Naive thymus-derived CD8-positive, alpha-beta T cell (primary cell): ENCODE measurements at regions not wholly inside any gene's neighbourhood (a gene's known extent, or its start where the extent isn't known, plus 50 kb on each side); places are given as distances from the start of the nearest gene placed in this dataset.

Experiments
- ATAC-seq, 2 donors: fragments of 150-1000 bp; cut with Tn5 transposase in 1 of 2; sonication (Bioruptor Pico), chemical (Tn5 transposase) in 1 of 2; 1 replicate in 1 of 2; 2 replicates in 1 of 2; pipeline ENCODE4 v1.10.0; 2021; ENCODE audit warnings: mild to moderate bottlenecking in 2 of 2, moderate library complexity in 2 of 2
- POLR2A ChIA-PET: fragments of 350-600 bp; sonication (Branson Sonifier 250); formaldehyde crosslinking; loops from one replicate; lab custom pipeline; 2021; ENCODE audit warnings: antibody characterized with exemption; lab: Charles Lee
- DNase-seq, 10 donors: peaks; one replicate each; pipeline versions ENCODE4 v3.0.0 to v3.0.0-alpha.2; 2020 to 2022
- H3K27ac Mint-ChIP-seq, 10 donors: one replicate each; pipeline ENCODE4 v1.8.0; 2020 to 2022; ENCODE audit warnings: mild to moderate bottlenecking in 10 of 10, mixed read lengths in 10 of 10, moderate library complexity in 4 of 10, inconsistent platforms in 1 of 10
- H3K27me3 Mint-ChIP-seq, 5 donors: one replicate each; pipeline ENCODE4 v1.8.0; 2021 to 2022; ENCODE audit warnings: mixed read lengths in 5 of 5
- H3K36me3 Mint-ChIP-seq, 3 donors: one replicate each; pipeline ENCODE4 v1.8.0; 2020 to 2022; ENCODE audit warnings: mixed read lengths in 3 of 3, mild to moderate bottlenecking in 2 of 3, inconsistent platforms in 1 of 3
- H3K4me1 Mint-ChIP-seq, 4 donors: one replicate each; pipeline ENCODE4 v1.8.0; 2021 to 2022; ENCODE audit warnings: mixed read lengths in 4 of 4
- H3K4me3 Mint-ChIP-seq, 10 donors: one replicate each; pipeline ENCODE4 v1.8.0; 2020 to 2022; ENCODE audit warnings: mild to moderate bottlenecking in 10 of 10, mixed read lengths in 10 of 10, moderate library complexity in 6 of 10, inconsistent platforms in 1 of 10
- H3K9me3 Mint-ChIP-seq, 9 donors: one replicate each; pipeline ENCODE4 v1.8.0; 2020 to 2022; ENCODE audit warnings: mixed read lengths in 9 of 9, mild to moderate bottlenecking in 3 of 9, inconsistent platforms in 1 of 9, moderate library complexity in 1 of 9

DNA sequence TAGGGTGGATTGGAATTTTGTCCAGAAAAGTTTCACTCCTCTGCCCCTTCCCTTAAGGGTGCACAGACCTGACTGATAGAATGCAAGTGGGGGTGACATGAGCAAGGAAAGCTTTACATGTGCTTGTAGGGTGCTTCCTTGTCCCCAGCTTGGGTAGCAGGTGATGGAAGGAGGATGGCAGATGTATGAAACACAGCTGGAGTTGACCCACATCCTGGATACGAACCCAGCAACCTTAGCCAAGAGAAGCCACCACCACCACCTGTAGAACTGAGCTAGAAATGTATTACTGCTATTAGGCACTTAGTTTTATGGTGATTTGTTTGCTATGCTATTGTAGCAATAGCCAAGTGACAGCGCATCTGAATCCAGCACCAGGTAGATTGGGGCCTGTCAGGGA lies 227.4 kb downstream of the HS3ST1 start:
- Mint-ChIP-seq H3K9me3 (peaks cover 0 to 9% (median 0%) of the 10 kb centered on the region in 9 donors), H3K27ac (no peak overlapping the region), H3K36me3 (no peaks in the 10 kb centered on the region), H3K27me3 (no peaks in the 10 kb centered on the region), H3K4me1 (no peaks in the 10 kb centered on the region), H3K4me3 (no peak overlapping the region)
- no peak for ATAC-seq
- no peak for DNase-seq
- POLR2A ChIA-PET = no interaction called here

DNA sequence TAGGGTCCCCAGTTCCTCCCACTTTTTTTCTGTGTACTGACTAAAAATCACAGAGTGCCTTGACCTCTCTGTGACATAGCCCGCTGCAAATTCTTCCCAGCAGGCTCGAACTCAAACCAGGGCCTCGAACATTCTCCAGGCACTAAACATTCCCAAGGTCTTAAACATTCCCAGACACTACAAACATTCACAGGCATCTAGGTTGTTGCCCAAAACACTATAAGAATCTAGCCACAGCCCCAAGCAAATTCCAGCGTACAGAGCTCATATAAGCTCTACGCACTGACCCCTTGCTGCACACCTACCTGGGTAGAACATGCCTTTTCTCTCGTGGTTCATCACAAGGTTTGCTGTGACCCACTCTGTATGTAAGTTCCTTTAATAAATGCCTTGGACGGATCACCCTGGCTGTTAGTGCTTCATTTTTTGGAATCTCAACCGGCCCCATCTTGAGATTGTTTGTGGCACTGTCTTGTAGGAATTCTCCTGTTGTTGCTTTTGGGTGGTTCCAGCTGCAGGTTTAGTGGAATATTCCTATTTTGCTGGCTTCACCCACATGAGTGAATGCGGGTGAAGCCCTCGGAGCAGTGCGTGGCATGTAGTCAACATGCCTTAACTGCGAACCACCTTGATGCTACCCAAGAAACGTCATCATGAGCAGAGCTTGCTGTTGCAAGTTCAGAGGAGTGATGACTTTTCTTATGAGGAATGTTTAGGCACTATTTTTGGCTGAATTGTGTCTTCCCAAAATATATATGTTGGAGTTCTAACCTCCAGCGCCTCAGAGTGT lies 230.0 kb downstream of the HS3ST1 start:
- H3K27me3 Mint-ChIP-seq = peaks cover 0 to 1% (median 0%) of the 10 kb centered on the region in 5 donors
- no peak for ATAC-seq
- H3K27ac Mint-ChIP-seq = no peak overlapping the region
- peaks cover 0 to 1% (median 0%) of the 10 kb centered on the region in 4 donors for H3K4me1 Mint-ChIP-seq
- peaks cover 0 to 8% (median 0%) of the 10 kb centered on the region in 9 donors for H3K9me3 Mint-ChIP-seq
- no peaks in the 10 kb centered on the region for H3K36me3 Mint-ChIP-seq
- POLR2A ChIA-PET = no interaction called here
- H3K4me3 Mint-ChIP-seq = no peak overlapping the region
- no peak for DNase-seq

DNA sequence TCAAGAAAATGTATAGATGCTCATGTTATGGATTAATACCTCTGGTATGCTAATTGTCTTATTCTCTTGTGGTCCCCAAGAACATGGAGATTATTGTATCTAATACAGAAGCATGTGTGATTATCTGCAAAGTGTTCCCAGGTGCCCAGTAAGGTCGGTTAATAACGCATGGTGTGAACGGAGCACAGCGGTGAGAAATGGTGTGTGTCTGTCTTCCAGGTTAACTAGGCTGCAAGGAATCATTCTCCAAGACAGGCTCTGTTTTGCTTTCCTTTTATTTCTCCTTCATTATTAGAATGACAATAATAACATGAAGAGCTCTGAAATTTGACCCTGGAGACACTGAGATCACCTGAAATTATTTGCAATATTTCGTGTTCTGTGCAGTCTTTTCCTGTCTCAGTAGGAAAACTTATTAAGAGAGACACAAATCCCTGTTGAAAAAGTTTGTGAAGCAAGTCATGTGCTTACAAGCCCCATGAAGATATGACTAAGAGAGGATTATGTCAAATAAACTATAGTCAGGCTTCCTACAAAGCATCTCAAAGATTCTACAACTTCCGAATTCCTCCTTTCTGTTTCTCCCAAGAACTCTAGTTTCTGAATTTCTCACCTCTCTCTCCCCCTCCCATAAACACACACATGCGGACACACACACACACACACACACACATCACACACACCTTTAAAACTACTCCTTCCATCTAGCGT lies 230.9 kb downstream of the HS3ST1 start:
- no peak for DNase-seq
- Mint-ChIP-seq H3K27me3 (peaks cover 0 to 3% (median under 1%) of the 10 kb centered on the region in 5 donors), H3K4me3 (no peak overlapping the region), H3K4me1 (peaks cover 0 to 1% (median 0%) of the 10 kb centered on the region in 4 donors), H3K36me3 (no peaks in the 10 kb centered on the region), H3K9me3 (no peaks in the 10 kb centered on the region), H3K27ac (no peak overlapping the region)
- POLR2A ChIA-PET = no interaction called here
- no peak for ATAC-seq

DNA sequence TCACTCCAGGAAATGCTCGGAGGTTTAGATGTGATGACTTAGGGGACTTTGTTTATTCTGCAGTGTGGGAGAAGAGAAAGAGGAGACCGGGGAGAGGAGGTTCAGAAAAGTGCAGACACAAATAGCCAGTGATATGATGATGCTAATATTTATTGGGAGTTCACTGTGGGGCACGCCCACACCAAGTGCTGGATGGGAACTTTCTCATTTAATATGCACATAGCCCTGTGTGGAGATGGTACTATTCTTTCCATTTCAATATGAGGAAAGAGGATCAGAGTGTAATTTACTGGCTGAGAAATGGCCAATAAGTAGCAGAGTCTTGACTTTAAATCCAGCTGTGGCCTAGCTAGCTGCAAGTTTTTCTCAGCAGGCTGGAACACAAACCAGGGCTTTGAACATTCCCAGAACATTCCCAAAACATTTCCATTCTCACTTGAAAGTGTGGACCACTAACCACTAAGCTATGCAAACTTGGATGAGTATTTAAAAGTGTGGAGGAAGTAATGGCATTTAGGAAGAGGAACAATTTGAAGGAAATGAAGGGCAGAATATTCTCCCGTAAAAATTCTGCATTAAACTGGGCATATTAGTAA lies 231.7 kb downstream of the HS3ST1 start:
- no peak for ATAC-seq
- H3K36me3 Mint-ChIP-seq = no peaks in the 10 kb centered on the region
- H3K4me3 Mint-ChIP-seq = no peak overlapping the region
- H3K9me3 Mint-ChIP-seq = no peaks in the 10 kb centered on the region
- H3K27ac Mint-ChIP-seq = no peak overlapping the region
- DNase-seq = no peak
- POLR2A ChIA-PET = no interaction called here
- peaks cover 0 to 11% (median 4%) of the 10 kb centered on the region in 5 donors for H3K27me3 Mint-ChIP-seq
- H3K4me1 Mint-ChIP-seq = peaks cover 0 to 1% (median 0%) of the 10 kb centered on the region in 4 donors

DNA sequence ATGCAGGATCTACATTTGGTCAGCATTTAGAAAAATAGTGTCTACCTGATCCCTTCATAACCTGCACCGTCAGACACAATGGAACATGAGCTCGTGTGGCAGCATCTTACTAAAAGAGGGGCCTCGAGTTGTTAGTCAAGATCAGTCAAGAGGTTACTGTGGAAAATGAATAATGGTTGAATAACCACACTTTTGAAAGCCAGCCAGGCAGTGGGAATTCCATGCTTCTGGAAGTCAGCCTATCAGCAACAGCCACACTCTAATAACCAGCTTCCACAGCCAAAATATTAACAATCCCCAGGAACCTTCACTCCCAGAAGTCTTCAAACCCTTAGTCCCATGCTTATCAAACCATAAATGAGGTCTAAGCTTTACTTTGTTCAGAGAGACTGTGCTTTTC lies 234.3 kb downstream of the HS3ST1 start:
- H3K27ac Mint-ChIP-seq = peak overlapping the region in 1 of 10 donors; percentile 15
- no peaks in the 10 kb centered on the region for H3K36me3 Mint-ChIP-seq
- H3K9me3 Mint-ChIP-seq = no peaks in the 10 kb centered on the region
- ATAC-seq (no peak), DNase-seq (no peak)
- peaks cover 0 to 9% (median 5%) of the 10 kb centered on the region in 4 donors for H3K4me1 Mint-ChIP-seq
- peaks cover 0 to 15% (median 4%) of the 10 kb centered on the region in 5 donors for H3K27me3 Mint-ChIP-seq
- no peak overlapping the region for H3K4me3 Mint-ChIP-seq
- POLR2A ChIA-PET = no interaction called here

DNA sequence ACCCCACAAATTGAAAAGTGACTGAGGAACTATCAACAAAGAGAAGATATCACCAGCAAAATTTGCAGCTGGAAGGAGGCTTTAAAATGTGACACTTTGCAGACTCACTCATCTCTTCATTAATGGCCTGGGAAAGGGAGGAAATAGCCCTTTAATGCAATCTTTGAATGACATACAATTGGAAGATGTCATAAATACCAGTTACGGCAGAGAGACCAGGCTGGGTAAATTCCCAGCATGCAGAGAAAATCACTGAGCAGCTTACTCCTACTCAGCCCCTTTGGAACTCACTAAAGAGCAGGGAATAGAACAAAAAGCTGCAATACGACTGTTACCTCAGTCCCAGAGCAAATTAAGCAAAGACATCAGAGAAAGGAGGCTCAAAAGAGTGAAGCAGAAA lies 238.9 kb downstream of the HS3ST1 start:
- Mint-ChIP-seq H3K36me3 (no peaks in the 10 kb centered on the region), H3K4me3 (no peak overlapping the region), H3K27me3 (peaks cover 0 to 15% (median 3%) of the 10 kb centered on the region in 5 donors), H3K27ac (no peak overlapping the region), H3K4me1 (peaks cover 0 to 11% (median 5%) of the 10 kb centered on the region in 4 donors), H3K9me3 (no peaks in the 10 kb centered on the region)
- POLR2A ChIA-PET = no interaction called here
- ATAC-seq (no peak), DNase-seq (no peak)

DNA sequence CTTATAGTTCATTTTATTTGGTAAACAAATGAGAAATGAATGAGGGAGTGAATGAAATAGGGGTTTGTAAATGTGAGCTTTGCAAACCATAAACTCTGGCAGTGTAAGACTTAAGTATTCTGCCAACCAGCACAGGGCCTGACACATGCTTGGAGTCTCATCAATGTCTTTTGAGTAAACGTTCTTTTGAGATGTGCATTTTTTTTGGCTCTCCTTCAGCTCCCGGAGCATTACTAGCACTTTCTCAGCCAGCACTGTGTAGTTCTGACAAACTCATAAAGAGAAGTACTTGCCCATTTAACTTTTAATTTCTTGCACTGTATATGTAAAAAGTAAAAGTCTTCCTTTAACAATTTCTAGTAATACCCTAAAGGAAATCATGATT lies 245.3 kb downstream of the HS3ST1 start:
- H3K4me3 Mint-ChIP-seq = no peak overlapping the region
- H3K27ac Mint-ChIP-seq = no peak overlapping the region
- H3K27me3 Mint-ChIP-seq = no peaks in the 10 kb centered on the region
- no peaks in the 10 kb centered on the region for H3K9me3 Mint-ChIP-seq
- POLR2A ChIA-PET = no interaction called here
- ATAC-seq (no peak), DNase-seq (no peak)
- no peaks in the 10 kb centered on the region for H3K4me1 Mint-ChIP-seq
- no peaks in the 10 kb centered on the region for H3K36me3 Mint-ChIP-seq

DNA sequence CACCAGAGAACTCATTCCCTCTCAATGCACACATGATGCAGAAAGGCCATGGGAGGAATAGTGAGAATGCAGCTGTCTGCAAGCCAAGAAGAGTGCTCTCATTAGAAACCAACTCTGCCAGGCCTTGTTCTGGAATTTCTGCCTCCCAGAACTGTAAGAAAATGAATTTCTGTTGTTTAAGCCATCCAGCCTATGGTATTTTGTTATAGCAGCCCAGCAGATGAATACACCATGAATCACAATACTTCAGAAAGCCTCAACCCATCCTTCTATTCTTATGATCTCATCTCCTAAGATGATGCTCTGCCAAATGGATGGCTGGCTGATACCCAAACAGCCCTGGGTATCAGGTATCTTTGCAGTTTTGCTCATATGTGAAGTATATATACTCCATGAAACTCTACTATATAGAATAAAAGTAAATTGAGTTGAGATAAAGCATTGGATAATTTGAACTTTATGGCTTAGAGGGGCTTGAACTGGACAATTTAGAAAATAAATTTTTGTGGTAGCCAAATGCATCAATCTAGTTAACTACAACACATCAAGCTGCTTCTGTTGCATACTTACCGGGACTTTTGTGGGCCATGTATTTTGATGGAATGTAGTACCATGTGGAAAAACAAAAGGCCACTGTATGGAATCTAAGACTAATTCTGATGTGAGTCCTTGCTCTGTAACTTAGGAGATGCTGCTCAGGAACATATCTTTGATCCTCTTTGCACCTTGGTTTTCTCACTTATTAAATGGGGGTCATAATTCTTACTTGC lies 245.9 kb downstream of the HS3ST1 start:
- POLR2A ChIA-PET = no interaction called here
- ATAC-seq = no peak
- Mint-ChIP-seq H3K4me1 (no peaks in the 10 kb centered on the region), H3K27ac (no peak overlapping the region), H3K4me3 (no peak overlapping the region), H3K27me3 (no peaks in the 10 kb centered on the region), H3K36me3 (no peaks in the 10 kb centered on the region), H3K9me3 (no peaks in the 10 kb centered on the region)
- DNase-seq = no peak

DNA sequence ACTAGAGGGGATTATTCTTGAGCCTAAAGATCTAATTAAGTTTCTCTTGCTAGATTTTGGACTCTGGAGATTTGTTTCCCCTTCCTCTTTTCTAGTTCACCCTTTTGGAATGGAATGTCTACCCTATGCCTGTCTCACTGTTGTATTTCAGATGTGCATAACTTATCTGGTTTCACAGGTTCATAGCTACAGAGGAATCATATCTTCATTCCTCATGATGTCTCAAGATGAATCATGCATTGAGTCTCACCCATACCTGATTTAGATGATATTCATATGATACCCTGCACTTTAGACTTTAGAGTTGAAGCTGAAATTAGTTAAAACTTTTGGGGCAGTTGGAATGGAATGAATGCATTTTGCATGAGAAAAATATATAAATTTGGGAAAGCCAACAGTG lies 246.7 kb downstream of the HS3ST1 start:
- no peak for DNase-seq
- Mint-ChIP-seq H3K4me1 (no peaks in the 10 kb centered on the region), H3K36me3 (no peaks in the 10 kb centered on the region), H3K27me3 (no peaks in the 10 kb centered on the region), H3K4me3 (no peak overlapping the region), H3K27ac (no peak overlapping the region), H3K9me3 (no peaks in the 10 kb centered on the region)
- POLR2A ChIA-PET = no interaction called here
- no peak for ATAC-seq

DNA sequence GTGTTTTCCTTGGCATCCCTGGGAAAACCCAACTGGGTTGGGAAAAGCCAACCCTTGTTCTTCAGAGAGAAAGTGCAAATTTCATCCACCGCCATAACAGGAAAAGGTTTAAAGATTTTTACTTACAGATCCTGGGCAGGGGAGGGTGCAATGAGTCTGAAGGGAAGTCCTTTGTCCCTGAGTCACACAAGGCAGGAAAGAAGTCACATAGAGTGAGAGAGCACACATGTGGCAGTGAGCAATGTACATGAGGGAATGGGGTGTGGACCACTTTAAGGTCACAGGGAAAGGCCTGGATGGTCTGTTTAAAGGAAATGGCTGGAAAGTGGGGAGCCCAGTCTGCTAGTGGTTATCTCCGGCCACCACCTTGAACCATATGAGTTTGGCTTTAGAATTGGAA lies 248.9 kb downstream of the HS3ST1 start:
- Mint-ChIP-seq H3K4me1 (no peaks in the 10 kb centered on the region), H3K36me3 (no peaks in the 10 kb centered on the region), H3K27me3 (no peaks in the 10 kb centered on the region), H3K27ac (no peak overlapping the region), H3K9me3 (no peaks in the 10 kb centered on the region), H3K4me3 (no peak overlapping the region)
- DNase-seq (no peak), ATAC-seq (no peak)
- POLR2A ChIA-PET = no interaction called here

DNA sequence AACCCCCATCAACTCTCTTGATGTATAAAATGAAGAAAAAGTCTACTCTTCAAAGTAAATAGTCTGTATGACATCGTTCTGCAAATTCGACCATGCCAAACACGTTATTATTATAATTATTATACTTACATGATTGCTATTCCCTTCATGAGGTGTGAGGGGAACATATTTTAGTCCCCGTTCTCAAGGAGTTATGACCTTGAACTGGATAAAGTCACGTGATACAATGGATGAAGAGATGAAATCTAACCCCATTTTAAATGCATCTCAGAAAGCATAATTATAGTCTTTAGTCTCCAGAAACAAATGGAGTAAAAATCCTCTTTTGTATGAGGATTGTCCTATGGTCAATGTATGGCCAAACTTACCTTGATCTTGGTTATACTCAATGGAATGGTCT lies 250.3 kb downstream of the HS3ST1 start:
- no peaks in the 10 kb centered on the region for H3K36me3 Mint-ChIP-seq
- POLR2A ChIA-PET = no interaction called here
- no peak overlapping the region for H3K27ac Mint-ChIP-seq
- no peak overlapping the region for H3K4me3 Mint-ChIP-seq
- no peak for ATAC-seq
- no peaks in the 10 kb centered on the region for H3K4me1 Mint-ChIP-seq
- H3K27me3 Mint-ChIP-seq = peaks cover 0 to 4% (median 0%) of the 10 kb centered on the region in 5 donors
- H3K9me3 Mint-ChIP-seq = no peaks in the 10 kb centered on the region
- no peak for DNase-seq

DNA sequence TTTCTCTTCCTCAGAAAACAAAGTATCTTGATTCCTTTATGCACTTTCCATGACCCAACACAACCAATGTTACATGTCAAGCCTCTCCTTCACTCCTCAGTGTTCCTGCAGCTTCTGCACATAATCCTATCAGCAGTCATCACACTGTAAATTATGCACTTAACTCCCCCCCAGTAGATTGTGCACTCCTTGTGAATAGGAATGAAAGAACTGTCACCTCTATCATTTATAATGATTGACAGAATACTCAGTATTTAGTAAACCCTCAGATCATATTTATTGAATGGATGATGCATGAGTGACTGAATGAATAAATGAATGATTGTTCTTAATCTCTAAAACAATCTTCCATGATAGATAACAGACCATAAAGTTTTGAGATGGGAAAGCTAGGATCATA lies 253.3 kb downstream of the HS3ST1 start:
- peaks cover 0 to 3% (median 0%) of the 10 kb centered on the region in 9 donors for H3K9me3 Mint-ChIP-seq
- H3K4me3 Mint-ChIP-seq = no peak overlapping the region
- POLR2A ChIA-PET = no interaction called here
- ATAC-seq = no peak
- DNase-seq = no peak
- no peak overlapping the region for H3K27ac Mint-ChIP-seq
- H3K27me3 Mint-ChIP-seq = peaks cover 0 to 5% (median 0%) of the 10 kb centered on the region in 5 donors
- no peaks in the 10 kb centered on the region for H3K36me3 Mint-ChIP-seq
- no peaks in the 10 kb centered on the region for H3K4me1 Mint-ChIP-seq

DNA sequence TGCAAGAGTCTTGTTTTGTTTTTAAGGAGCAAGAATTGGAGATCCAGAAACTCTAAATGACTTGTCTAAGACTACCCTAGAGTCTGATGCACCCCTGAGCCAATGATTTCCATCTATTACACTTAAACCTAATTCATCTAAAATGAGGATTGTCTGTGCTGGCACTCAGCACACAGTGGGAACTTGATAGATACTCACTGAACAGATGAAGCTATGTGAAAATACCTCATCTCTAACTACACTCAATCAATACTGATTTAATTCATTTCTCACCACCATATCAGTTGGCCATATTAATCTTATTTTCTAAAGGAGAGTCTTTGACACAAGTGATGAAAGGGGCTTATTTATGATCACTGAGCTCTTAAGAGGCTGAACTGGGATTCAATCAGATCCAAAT lies 262.1 kb downstream of the HS3ST1 start:
- no peak overlapping the region for H3K27ac Mint-ChIP-seq
- peaks cover 0 to under 1% (median 0%) of the 10 kb centered on the region in 5 donors for H3K27me3 Mint-ChIP-seq
- H3K9me3 Mint-ChIP-seq = peaks cover 0 to 12% (median 0%) of the 10 kb centered on the region in 9 donors
- H3K4me3 Mint-ChIP-seq = no peak overlapping the region
- no peak for DNase-seq
- POLR2A ChIA-PET = no interaction called here
- no peak for ATAC-seq
- no peaks in the 10 kb centered on the region for H3K36me3 Mint-ChIP-seq
- no peaks in the 10 kb centered on the region for H3K4me1 Mint-ChIP-seq
